Endodermal cell (in vitro differentiated cells): ENCODE measurements at regions not wholly inside any gene's neighbourhood (a gene's known extent, or its start where the extent isn't known, plus 50 kb on each side); places are given as distances from the start of the nearest gene placed in this dataset.
A peak's percentile ranks its signal among the peaks of the same experiment; 100 is the strongest.

ENCODE experiments used
- DNase-seq: peaks from one replicate; pipeline ENCODE4 v3.0.0-alpha.2; 2017
- H3K27ac ChIP-seq: 2 replicates; pipeline ENCODE4 v1.5.1; 2013; ENCODE audit warnings: mild to moderate bottlenecking, low read depth, low read length, moderate library complexity
- H3K27me3 ChIP-seq: 2 replicates; pipeline ENCODE4 v1.6.1; 2013; ENCODE audit warnings: mild to moderate bottlenecking, low read length, moderate library complexity; ENCODE audit not compliant: insufficient read depth, control insufficient read depth, poor library complexity, severe bottlenecking
- H3K36me3 ChIP-seq: 2 replicates; pipeline ENCODE4 v1.7.0; 2013; ENCODE audit warnings: mild to moderate bottlenecking, low read length, moderate library complexity; ENCODE audit not compliant: control insufficient read depth, insufficient read depth
- H3K4me1 ChIP-seq: one replicate; pipeline ENCODE4 v1.7.0; 2013; ENCODE audit warnings: low read length; ENCODE audit not compliant: control insufficient read depth, insufficient read depth
- H3K4me3 ChIP-seq: 2 replicates; pipeline ENCODE4 v1.5.1; 2013; ENCODE audit warnings: mild to moderate bottlenecking, low read length, moderate library complexity
- H3K9ac ChIP-seq: 2 replicates; pipeline ENCODE4 v1.6.1; 2013; ENCODE audit warnings: mild to moderate bottlenecking, low read length, moderate library complexity; ENCODE audit not compliant: poor library complexity, severe bottlenecking; ENCODE audit errors: extremely low read depth
- H3K9me3 ChIP-seq: 2 replicates; pipeline ENCODE4 v1.6.1; 2013; ENCODE audit warnings: mild to moderate bottlenecking, low read length, moderate library complexity; ENCODE audit not compliant: control insufficient read depth
- H3K27ac Mint-ChIP-seq: 2 replicates; pipeline ENCODE4 v1.8.0; 2020; ENCODE audit warnings: mixed read lengths
- H3K27me3 Mint-ChIP-seq: 2 replicates; pipeline ENCODE4 v1.8.0; 2021; ENCODE audit warnings: mild to moderate bottlenecking, mixed read lengths; ENCODE audit not compliant: insufficient read depth
- H3K36me3 Mint-ChIP-seq: 2 replicates; pipeline ENCODE4 v1.8.0; 2020; ENCODE audit warnings: low read depth, mixed read lengths
- H3K4me1 Mint-ChIP-seq: 2 replicates; pipeline ENCODE4 v1.8.0; 2020; ENCODE audit warnings: mixed read lengths
- H3K4me3 Mint-ChIP-seq: 2 replicates; pipeline ENCODE4 v1.8.0; 2020; ENCODE audit warnings: mild to moderate bottlenecking, moderate library complexity, mixed read lengths
- H3K9me3 Mint-ChIP-seq: 2 replicates; pipeline ENCODE4 v1.8.0; 2020; ENCODE audit warnings: mild to moderate bottlenecking, mixed read lengths
- CTCF ChIP-seq: fragments of 200-600 bp; sonication (generic); conservative IDR thresholded peaks from 2 replicates; pipeline ENCODE4 v1.5.0; 2021; ENCODE audit warnings: antibody characterized with exemption, mild to moderate bottlenecking
- WGBS, 2 experiments: methylation state at CpG; one replicate each; pipeline versions ENCODE4 v1.1.5 to v1.1.7; 2013; ENCODE audit warnings: missing lambda C conversion rate in 2 of 2, mixed read lengths in 1 of 2; ENCODE audit not compliant: insufficient coverage in 1 of 2, insufficient read length in 1 of 2; 5-methylcytosine and 5-hydroxymethylcytosine counted together

DNA sequence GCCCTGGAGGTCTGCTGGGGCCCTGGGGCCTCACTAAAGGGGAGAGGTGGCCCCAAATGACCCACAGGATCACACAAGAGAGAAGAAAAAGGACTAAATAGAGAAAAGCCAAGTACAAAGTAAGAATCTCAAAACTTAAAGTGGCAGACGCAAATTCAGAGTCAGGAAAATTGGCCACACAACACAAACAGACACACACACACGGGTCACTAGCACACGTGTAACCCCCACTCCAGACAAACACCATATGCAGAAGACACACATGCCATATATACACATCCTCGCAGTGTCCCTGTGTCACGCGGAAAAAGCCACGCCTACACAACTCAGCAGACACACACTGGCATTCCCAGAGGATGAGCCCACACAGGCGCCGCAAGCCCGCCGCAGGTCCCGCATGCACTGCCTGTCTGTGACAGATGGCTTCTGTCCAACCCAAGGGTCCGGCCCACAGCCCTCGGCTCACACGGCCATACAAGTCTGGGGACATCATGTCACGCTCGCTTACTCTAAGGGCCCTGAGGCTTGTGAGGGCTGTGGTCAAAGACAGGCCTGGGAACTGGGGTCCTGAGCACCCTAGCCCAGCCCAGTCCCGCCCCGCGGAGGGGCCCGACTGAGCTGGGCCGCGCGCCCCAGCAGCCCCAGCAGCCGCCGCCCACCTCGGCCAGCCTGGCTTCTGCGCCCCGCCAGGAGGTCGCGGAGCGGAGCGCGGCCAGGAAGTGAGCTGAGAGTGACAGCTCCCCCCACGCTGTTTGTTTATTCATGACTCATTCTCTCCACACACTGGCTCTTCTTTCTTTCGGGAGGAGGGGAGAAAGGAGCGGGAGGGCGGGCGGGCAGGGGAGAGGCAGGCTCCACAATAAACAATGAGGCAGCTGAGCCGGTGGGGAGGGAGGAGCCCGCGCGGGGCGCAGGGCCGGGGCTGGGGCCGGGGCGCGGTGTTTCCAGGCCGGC is 95.5 kb upstream of the ZMIZ1 start:
- peak; percentile 93 for DNase-seq
- Histone ChIP-seq H3K27me3 (no peaks in the 10 kb centered on the region), H3K27ac (peak overlapping the region; percentile 99), H3K36me3 (no peaks in the 10 kb centered on the region), H3K4me1 (peaks cover 15% of the 10 kb centered on the region), H3K9ac (peak overlapping the region; percentile 69), H3K4me3 (peak overlapping the region; percentile 80), H3K9me3 (no peaks in the 10 kb centered on the region)
- no peak for TF ChIP-seq CTCF
- Mint-ChIP-seq H3K36me3 (no peaks in the 10 kb centered on the region), H3K27ac (peak overlapping the region; percentile 95), H3K4me1 (peaks cover 27% of the 10 kb centered on the region), H3K27me3 (no peaks in the 10 kb centered on the region), H3K4me3 (peak overlapping the region; percentile 57), H3K9me3 (no peaks in the 10 kb centered on the region)
- WGBS, 2 experiments = 8 to 11% methylated on average over 11 to 43 of the region's 49 CpGs

DNA sequence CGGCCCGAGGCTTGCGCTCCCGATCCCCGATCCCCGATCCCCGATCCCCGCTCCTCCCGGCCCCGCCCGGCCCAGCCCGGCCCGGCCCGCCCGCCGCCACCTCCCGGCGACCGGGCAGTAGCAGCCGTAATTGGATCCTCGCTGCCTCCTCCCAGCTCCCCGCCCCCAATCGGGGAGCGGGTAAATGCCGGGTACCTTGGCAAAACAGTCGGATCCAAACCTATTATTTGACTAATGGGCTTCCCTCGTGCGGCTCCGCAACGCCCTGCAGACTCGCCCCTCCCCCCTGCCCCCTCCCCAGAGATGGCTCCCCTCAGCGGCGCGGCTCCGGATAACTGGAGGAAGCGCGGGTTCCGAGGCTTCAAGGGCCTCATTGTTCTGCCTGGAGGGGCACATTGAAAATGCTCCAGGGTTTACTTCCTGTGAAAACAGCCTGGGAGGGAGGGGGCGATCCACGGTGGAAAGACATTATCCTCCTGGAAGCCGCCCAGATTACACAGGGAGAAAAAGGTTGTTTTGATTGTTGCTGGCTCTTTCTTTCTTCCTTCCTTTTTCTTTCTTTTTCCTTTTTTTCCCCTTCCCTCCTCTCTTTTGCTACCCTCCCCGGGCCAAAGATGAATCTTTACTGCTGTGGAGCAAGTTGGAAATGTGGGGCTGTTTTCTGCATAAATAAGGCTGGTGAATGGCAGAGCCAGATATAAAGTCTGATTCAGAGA is 94.7 kb upstream of the ZMIZ1 start:
- Histone ChIP-seq H3K9ac (peak overlapping the region; percentile 69), H3K9me3 (no peaks in the 10 kb centered on the region), H3K36me3 (no peaks in the 10 kb centered on the region), H3K27ac (peak overlapping the region; percentile 99), H3K4me3 (peak overlapping the region; percentile 76), H3K27me3 (no peaks in the 10 kb centered on the region), H3K4me1 (peaks cover 15% of the 10 kb centered on the region)
- H3K4me1 Mint-ChIP-seq = peaks cover 29% of the 10 kb centered on the region
- 0% methylated on average over 1 to 41 of the region's 42 CpGs for WGBS, 2 experiments
- H3K36me3 Mint-ChIP-seq = no peaks in the 10 kb centered on the region
- H3K27me3 Mint-ChIP-seq = no peaks in the 10 kb centered on the region
- TF ChIP-seq CTCF = peak; percentile 43
- no peaks in the 10 kb centered on the region for H3K9me3 Mint-ChIP-seq
- peak overlapping the region; percentile 57 for H3K4me3 Mint-ChIP-seq
- H3K27ac Mint-ChIP-seq = peak overlapping the region; percentile 98
- DNase-seq = peak; percentile 94

GRCh38 chr10:78974617-78975317 is 94.0 kb upstream of the ZMIZ1 start:
- peak overlapping the region; percentile 99 for H3K27ac ChIP-seq
- Mint-ChIP-seq H3K36me3 (no peaks in the 10 kb centered on the region), H3K27me3 (no peaks in the 10 kb centered on the region), H3K9me3 (no peaks in the 10 kb centered on the region), H3K4me1 (peaks cover 29% of the 10 kb centered on the region), H3K27ac (peak overlapping the region; percentile 98), H3K4me3 (peak overlapping the region; percentile 57)
- WGBS, 2 experiments = 25 to 26% methylated on average over 7 to 15 of the region's 15 CpGs
- peak overlapping the region; percentile 76 for H3K4me3 ChIP-seq
- no peaks in the 10 kb centered on the region for H3K9me3 ChIP-seq
- H3K27me3 ChIP-seq = no peaks in the 10 kb centered on the region
- H3K4me1 ChIP-seq = peaks cover 15% of the 10 kb centered on the region
- H3K9ac ChIP-seq = peak overlapping the region; percentile 69
- peak; percentile 90 for TF ChIP-seq CTCF
- DNase-seq = peak; percentile 93
- H3K36me3 ChIP-seq = no peaks in the 10 kb centered on the region
